Thymus (tissue), 11 donors: ENCODE measurements at regions not wholly inside any gene's neighbourhood (a gene's known extent, or its start where the extent isn't known, plus 50 kb on each side); places are given as distances from the start of the nearest gene placed in this dataset.

ENCODE experiments used
- DNase-seq, 9 donors: peaks; one replicate each; pipeline ENCODE4 v3.0.0-alpha.2; 2013; ENCODE audit warnings: low spot score in 9 of 9, low read depth in 6 of 9, missing footprints in 1 of 9
- H3K27ac ChIP-seq, 2 donors: one replicate each; pipeline ENCODE4 v1.5.1; 2013; ENCODE audit warnings: control low read depth in 1 of 2, low read depth in 1 of 2, low read length in 1 of 2, mild to moderate bottlenecking in 1 of 2, moderate library complexity in 1 of 2
- H3K27me3 ChIP-seq, 2 donors: one replicate each; pipeline ENCODE4 v1.5.1; 2013; ENCODE audit warnings: low read length in 1 of 2; ENCODE audit not compliant: control insufficient read depth in 2 of 2, insufficient read depth in 1 of 2
- H3K36me3 ChIP-seq, 2 donors: one replicate each; pipeline ENCODE4 v1.5.1; 2013; ENCODE audit warnings: low read length in 1 of 2, mild to moderate bottlenecking in 1 of 2, moderate library complexity in 1 of 2; ENCODE audit not compliant: control insufficient read depth in 2 of 2, insufficient read depth in 2 of 2
- H3K4me1 ChIP-seq, 2 donors: one replicate each; pipeline ENCODE4 v1.5.1; 2013; ENCODE audit warnings: low read length in 2 of 2; ENCODE audit not compliant: control insufficient read depth in 2 of 2, insufficient read depth in 2 of 2
- H3K4me3 ChIP-seq, 2 donors: one replicate each; pipeline ENCODE4 v1.5.1; 2013; ENCODE audit warnings: low read length in 2 of 2, control low read depth in 1 of 2, mild to moderate bottlenecking in 1 of 2
- H3K9me3 ChIP-seq, 2 donors: one replicate each; pipeline ENCODE4 v1.5.1; 2013; ENCODE audit warnings: low read length in 1 of 2, mild to moderate bottlenecking in 1 of 2; ENCODE audit not compliant: control insufficient read depth in 2 of 2, insufficient read depth in 1 of 2
- WGBS: extraction: QIAGEN DNeasy Blood & Tissue Kit; methylation state at CpG from one replicate; pipeline ENCODE4 v1.1.7; 2013; 5-methylcytosine and 5-hydroxymethylcytosine counted together
- donor health status: healthy.

DNA sequence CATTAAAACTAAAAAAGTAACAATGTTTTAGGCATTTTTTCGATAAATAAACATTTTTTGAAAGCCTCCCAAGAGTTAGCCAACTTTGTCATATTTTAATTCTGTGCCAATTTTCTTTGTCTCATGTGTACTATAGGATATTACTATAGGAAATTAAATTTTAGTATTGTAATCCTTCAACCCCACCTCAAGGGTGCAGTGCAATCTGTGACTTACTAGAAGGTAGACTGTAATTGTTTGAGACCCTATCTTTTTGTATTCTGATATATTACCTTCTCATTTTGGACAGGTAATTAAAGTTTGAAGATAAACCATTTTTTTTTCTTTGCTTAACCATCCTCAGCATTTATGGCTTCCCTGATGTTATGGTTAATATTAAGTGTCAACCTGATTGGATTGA lies 457.8 kb downstream of the PCDH20 start:
- Histone ChIP-seq H3K9me3 (no peaks in the 10 kb centered on the region), H3K4me3 (no peak overlapping the region), H3K36me3 (no peaks in the 10 kb centered on the region), H3K4me1 (no peaks in the 10 kb centered on the region), H3K27me3 (no peaks in the 10 kb centered on the region), H3K27ac (no peak overlapping the region)
- 69% methylated on average over 1 of the region's 1 CpG for WGBS
- DNase-seq = no peak

GRCh38 chr13:60945396-60945795 lies 470.3 kb downstream of the PCDH20 start:
- no peak overlapping the region for H3K27ac ChIP-seq
- no peaks in the 10 kb centered on the region for H3K4me1 ChIP-seq
- 39% methylated on average over 1 of the region's 1 CpG for WGBS
- H3K27me3 ChIP-seq = no peaks in the 10 kb centered on the region
- no peak for DNase-seq
- H3K9me3 ChIP-seq = no peaks in the 10 kb centered on the region
- no peaks in the 10 kb centered on the region for H3K36me3 ChIP-seq
- no peak overlapping the region for H3K4me3 ChIP-seq

DNA sequence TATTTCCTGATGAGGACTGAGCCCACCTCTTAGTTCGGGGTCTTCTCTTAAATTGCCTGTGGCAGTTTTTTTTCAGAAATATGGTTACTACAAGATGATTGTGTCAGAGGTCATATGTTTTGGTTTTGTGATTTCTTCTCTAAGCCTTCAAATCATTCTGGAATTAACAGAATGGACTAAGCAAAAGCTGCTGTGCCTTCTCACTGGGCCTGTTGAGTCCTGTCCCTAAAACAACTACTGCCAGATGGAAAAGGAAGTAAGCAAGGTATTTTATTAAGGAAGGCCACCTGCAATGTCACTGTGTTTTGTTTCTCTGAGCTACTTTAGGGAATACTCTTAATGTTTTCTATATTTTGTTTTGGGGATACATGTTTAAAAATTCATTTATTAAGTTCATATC lies 470.8 kb downstream of the PCDH20 start:
- no peaks in the 10 kb centered on the region for H3K4me1 ChIP-seq
- H3K9me3 ChIP-seq = no peaks in the 10 kb centered on the region
- 75% methylated on average over 1 of the region's 1 CpG for WGBS
- no peak for DNase-seq
- no peak overlapping the region for H3K4me3 ChIP-seq
- no peaks in the 10 kb centered on the region for H3K36me3 ChIP-seq
- H3K27ac ChIP-seq = no peak overlapping the region
- H3K27me3 ChIP-seq = no peaks in the 10 kb centered on the region

- no peak overlapping the region for H3K27ac ChIP-seq
- WGBS = 83% methylated on average over 1 of the region's 1 CpG
- no peaks in the 10 kb centered on the region for H3K27me3 ChIP-seq
- no peaks in the 10 kb centered on the region for H3K4me1 ChIP-seq
- no peaks in the 10 kb centered on the region for H3K9me3 ChIP-seq
- H3K36me3 ChIP-seq = no peaks in the 10 kb centered on the region
- no peak for DNase-seq
- no peak overlapping the region for H3K4me3 ChIP-seq
Observed at GRCh38 chr13:60944016-60944415, 471.6 kb downstream of the PCDH20 start.

- DNase-seq = no peak
- H3K36me3 ChIP-seq = no peaks in the 10 kb centered on the region
- WGBS = 78% methylated on average over 3 of the region's 3 CpGs
- no peak overlapping the region for H3K4me3 ChIP-seq
- no peak overlapping the region for H3K27ac ChIP-seq
- no peaks in the 10 kb centered on the region for H3K27me3 ChIP-seq
- no peaks in the 10 kb centered on the region for H3K4me1 ChIP-seq
- H3K9me3 ChIP-seq = no peaks in the 10 kb centered on the region
Observed at GRCh38 chr13:60936281-60936680, 479.4 kb downstream of the PCDH20 start.

DNA sequence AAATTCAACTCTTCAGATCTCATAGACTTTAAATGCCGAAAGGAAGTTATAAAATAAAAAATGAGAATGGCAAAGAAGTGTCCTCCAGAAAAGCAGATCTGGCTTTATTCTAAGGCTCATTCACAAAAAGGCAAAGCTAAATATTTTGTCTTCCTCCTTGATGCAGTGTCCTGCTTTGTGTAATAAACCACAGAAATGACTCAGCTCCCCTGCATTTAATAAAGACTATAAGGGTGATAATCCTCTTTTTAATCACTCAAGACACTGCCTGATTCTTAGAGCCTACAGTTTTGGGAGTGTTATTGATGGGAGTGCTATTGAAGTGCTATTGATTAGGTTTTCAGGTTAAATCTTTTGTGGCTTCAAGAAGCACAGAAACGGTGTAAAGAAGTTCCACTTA lies 482.0 kb downstream of the PCDH20 start:
- WGBS = 64% methylated on average over 2 of the region's 2 CpGs
- no peak overlapping the region for H3K27ac ChIP-seq

GRCh38 chr13:60931858-60932546 lies 483.6 kb downstream of the PCDH20 start:
- no peaks in the 10 kb centered on the region for H3K27me3 ChIP-seq
- no peaks in the 10 kb centered on the region for H3K36me3 ChIP-seq
- 76% methylated on average over 4 of the region's 4 CpGs for WGBS
- H3K4me3 ChIP-seq = no peak overlapping the region
- DNase-seq = no peak
- H3K9me3 ChIP-seq = no peaks in the 10 kb centered on the region
- H3K4me1 ChIP-seq = no peaks in the 10 kb centered on the region
- no peak overlapping the region for H3K27ac ChIP-seq

More for the DNA sequence above, 482.0 kb downstream of the PCDH20 start:
- no peak for DNase-seq
- Histone ChIP-seq H3K4me1 (no peaks in the 10 kb centered on the region), H3K36me3 (no peaks in the 10 kb centered on the region), H3K4me3 (no peak overlapping the region), H3K27me3 (no peaks in the 10 kb centered on the region), H3K9me3 (no peaks in the 10 kb centered on the region)

- Histone ChIP-seq H3K9me3 (no peaks in the 10 kb centered on the region), H3K36me3 (no peaks in the 10 kb centered on the region), H3K4me3 (no peak overlapping the region), H3K4me1 (no peaks in the 10 kb centered on the region), H3K27me3 (no peaks in the 10 kb centered on the region), H3K27ac (no peak overlapping the region)
- 91% methylated on average over 3 of the region's 3 CpGs for WGBS
- DNase-seq = no peak
Observed at GRCh38 chr13:60925686-60926085, 490.0 kb downstream of the PCDH20 start.

GRCh38 chr13:60924856-60925255 lies 490.8 kb downstream of the PCDH20 start:
- no peaks in the 10 kb centered on the region for H3K36me3 ChIP-seq
- no peak overlapping the region for H3K27ac ChIP-seq
- 96% methylated on average over 2 of the region's 2 CpGs for WGBS
- H3K4me3 ChIP-seq = no peak overlapping the region
- no peak for DNase-seq
- no peaks in the 10 kb centered on the region for H3K27me3 ChIP-seq
- H3K4me1 ChIP-seq = no peaks in the 10 kb centered on the region
- no peaks in the 10 kb centered on the region for H3K9me3 ChIP-seq
